GM10248 (cell line): ENCODE measurements at regions not wholly inside any gene's neighbourhood (a gene's known extent, or its start where the extent isn't known, plus 50 kb on each side); places are given as distances from the start of the nearest gene placed in this dataset.

Experiments
- CTCF ChIA-PET: fragments of 300-600 bp; sonication (Branson Sonifier 250); formaldehyde crosslinking; extraction: SDS; loops from one replicate; lab custom pipeline; 2021; ENCODE audit warnings: antibody characterized with exemption; lab: Yijun Ruan, JAX
- POLR2A ChIA-PET: fragments of 350-650 bp; sonication (Branson Sonifier 250); formaldehyde crosslinking; extraction: SDS; loops from one replicate; lab custom pipeline; 2020; ENCODE audit warnings: antibody characterized with exemption; lab: Yijun Ruan, JAX
- DNase-seq: peaks from one replicate; pipeline ENCODE4 v3.0.0; 2012; ENCODE audit errors: extremely low spot score
- CTCF ChIP-seq: IDR thresholded peaks from 2 replicates; pipeline ENCODE4 v1.5.1; 2012; ENCODE audit warnings: mild to moderate bottlenecking, low read depth; ENCODE audit errors: extremely low read depth, missing control alignments, control extremely low read depth

- POLR2A ChIA-PET = no interaction called here
Observed at GRCh38 chr4:187256897-187257296, 533.2 kb upstream of the FAT1 start.

GRCh38 chr4:187258651-187259401 is 535.2 kb upstream of the FAT1 start:
- no peak for TF ChIP-seq CTCF

More at GRCh38 chr4:187256897-187257296, 533.2 kb upstream of the FAT1 start:
- TF ChIP-seq CTCF = no peak
- CTCF ChIA-PET = no interaction called here
- no peak for DNase-seq

GRCh38 chr4:187268940-187269339 is 545.3 kb upstream of the FAT1 start:
- POLR2A ChIA-PET = no interaction called here
- TF ChIP-seq CTCF = no peak
- CTCF ChIA-PET = no interaction called here

More at GRCh38 chr4:187258651-187259401, 535.2 kb upstream of the FAT1 start:
- POLR2A ChIA-PET = no interaction called here
- CTCF ChIA-PET = no interaction called here
- no peak for DNase-seq

GRCh38 chr4:187270154-187270553 is 546.5 kb upstream of the FAT1 start:
- ChIA-PET CTCF (interaction anchor here (1.4 kb wide), 1 partner anchor 21 kb away, joined by 4 read pairs; no protein-coding TSS in a partner anchor), POLR2A (no interaction called here)
- DNase-seq = no peak
- no peak for TF ChIP-seq CTCF

More at GRCh38 chr4:187268940-187269339, 545.3 kb upstream of the FAT1 start:
- no peak for DNase-seq

- DNase-seq = no peak
- no peak for TF ChIP-seq CTCF
- ChIA-PET CTCF (no interaction called here), POLR2A (no interaction called here)
Observed at GRCh38 chr4:187271848-187272247, 548.2 kb upstream of the FAT1 start.

- no peak for DNase-seq
- CTCF ChIA-PET = no interaction called here
- no peak for TF ChIP-seq CTCF
- POLR2A ChIA-PET = no interaction called here
Observed at GRCh38 chr4:187274153-187274552, 550.5 kb upstream of the FAT1 start.
